Thyroid gland (tissue), 4 donors: ENCODE measurements at regions not wholly inside any gene's neighbourhood (a gene's known extent, or its start where the extent isn't known, plus 50 kb on each side); places are given as distances from the start of the nearest gene placed in this dataset.

ENCODE experiments used
- DNase-seq, 2 donors: peaks; one replicate each; pipeline ENCODE4 v3.0.0-alpha.2; 2019
- H3K27ac ChIP-seq, 3 donors: fragments of 200-600 bp; sonication (generic); 1 replicate in 2 of 3; 2 replicates in 1 of 3; pipeline ENCODE4 v1.5.1; 2016 to 2019; ENCODE audit warnings: mild to moderate bottlenecking in 1 of 3, moderate library complexity in 1 of 3
- H3K27me3 ChIP-seq: fragments of 200-600 bp; sonication (generic); one replicate; pipeline ENCODE4 v1.5.1; 2019
- H3K36me3 ChIP-seq, 2 donors: fragments of 200-600 bp; sonication (generic); one replicate each; pipeline ENCODE4 v1.5.1; 2016 to 2019
- H3K4me1 ChIP-seq, 2 donors: fragments of 200-600 bp; sonication (generic); one replicate each; pipeline ENCODE4 v1.5.1; 2017 to 2019
- H3K4me3 ChIP-seq, 3 donors: fragments of 200-600 bp; sonication (generic); replicated peaks in 1 of 3; 1 replicate in 2 of 3; 2 replicates in 1 of 3; pipeline ENCODE4 v1.5.1; 2016; ENCODE audit warnings: mild to moderate bottlenecking in 1 of 3
- H3K9me3 ChIP-seq: fragments of 200-600 bp; sonication (generic); one replicate; pipeline ENCODE4 v1.5.1; 2017
- CTCF ChIP-seq, 6 experiments: fragments of 200-600 bp in 3 of 6; fragments of 450-650 bp in 3 of 6; sonication (generic) in 3 of 6; IDR thresholded peaks; one replicate each; pipeline ENCODE4 v1.5.1; 2016 to 2019; ENCODE audit warnings: antibody characterized with exemption in 6 of 6, mild to moderate bottlenecking in 2 of 6, inconsistent platforms in 1 of 6, moderate library complexity in 1 of 6
- POLR2A ChIP-seq, 2 donors: fragments of 450-650 bp; IDR thresholded peaks; one replicate each; pipeline ENCODE4 v1.6.1; 2017; ENCODE audit warnings: antibody characterized with exemption in 2 of 2, mild to moderate bottlenecking in 2 of 2, moderate library complexity in 1 of 2
- WGBS, 2 donors: methylation state at CpG; one replicate each; pipeline ENCODE4 v1.1.5; 2017; 5-methylcytosine and 5-hydroxymethylcytosine counted together
- intact Hi-C: fragments of 100-400 bp; cut with DNase I; formaldehyde crosslinking; loops from one replicate; pipeline ENCODE4 v1.15.1; 2023

GRCh38 chr10:57673446-57673960 is 594.2 kb downstream of the IPMK start:
- 78% methylated on average over 2 of the region's 2 CpGs for WGBS, 2 donors
- no peak overlapping the region for H3K27ac ChIP-seq
- H3K4me1 ChIP-seq, result no peaks in the 10 kb centered on the region

GRCh38 chr10:57664815-57665214 is 602.9 kb downstream of the IPMK start:
- 70 to 71% methylated on average over 3 of the region's 3 CpGs for WGBS, 2 donors
- TF ChIP-seq CTCF (IDR thresholded peaks at IDR 0.05) (no peak), POLR2A (IDR thresholded peaks at IDR 0.05) (no peak)
- Histone ChIP-seq H3K9me3 (no peaks in the 10 kb centered on the region), H3K4me1 (no peaks in the 10 kb centered on the region), H3K4me3 (no peak overlapping the region), H3K27ac (no peak overlapping the region), H3K27me3 (no peaks in the 10 kb centered on the region), H3K36me3 (no peaks in the 10 kb centered on the region)
- DNase-seq, result no peak
- intact Hi-C loops, result no loop called here

More at GRCh38 chr10:57673446-57673960, 594.2 kb downstream of the IPMK start:
- intact Hi-C loops, result no loop called here
- H3K27me3 ChIP-seq, result no peaks in the 10 kb centered on the region
- no peak for TF ChIP-seq CTCF (IDR thresholded peaks at IDR 0.05)
- no peak for TF ChIP-seq POLR2A (IDR thresholded peaks at IDR 0.05)
- no peak for DNase-seq
- no peak overlapping the region for H3K4me3 ChIP-seq
- H3K36me3 ChIP-seq, result no peaks in the 10 kb centered on the region
- no peaks in the 10 kb centered on the region for H3K9me3 ChIP-seq

GRCh38 chr10:57663401-57663800 is 604.3 kb downstream of the IPMK start:
- Histone ChIP-seq H3K9me3 (no peaks in the 10 kb centered on the region), H3K36me3 (no peaks in the 10 kb centered on the region), H3K4me3 (no peak overlapping the region), H3K27me3 (no peaks in the 10 kb centered on the region), H3K4me1 (no peaks in the 10 kb centered on the region), H3K27ac (no peak overlapping the region)
- no peak for TF ChIP-seq CTCF (IDR thresholded peaks at IDR 0.05)
- no peak for TF ChIP-seq POLR2A (IDR thresholded peaks at IDR 0.05)
- no peak for DNase-seq
- 79% methylated on average over 2 of the region's 2 CpGs for WGBS, 2 donors
- intact Hi-C loops, result no loop called here

GRCh38 chr10:57661206-57661605 is 606.5 kb downstream of the IPMK start:
- no peaks in the 10 kb centered on the region for H3K36me3 ChIP-seq
- H3K27ac ChIP-seq, result no peak overlapping the region
- H3K4me1 ChIP-seq, result no peaks in the 10 kb centered on the region
- no peaks in the 10 kb centered on the region for H3K9me3 ChIP-seq
- TF ChIP-seq CTCF (IDR thresholded peaks at IDR 0.05) (no peak), POLR2A (IDR thresholded peaks at IDR 0.05) (no peak)
- no peak overlapping the region for H3K4me3 ChIP-seq
- no peaks in the 10 kb centered on the region for H3K27me3 ChIP-seq
- intact Hi-C loops, result no loop called here
- DNase-seq, result peak in 1 of 2 donors; percentile 9
- WGBS, 2 donors, result 84 to 88% methylated on average over 4 of the region's 4 CpGs

- no peaks in the 10 kb centered on the region for H3K9me3 ChIP-seq
- no peak for TF ChIP-seq POLR2A (IDR thresholded peaks at IDR 0.05)
- peak; percentile 24 to 71 (median 52) for TF ChIP-seq CTCF (IDR thresholded peaks at IDR 0.05)
- H3K36me3 ChIP-seq, result no peaks in the 10 kb centered on the region
- WGBS, 2 donors, result 35 to 36% methylated on average over 5 of the region's 5 CpGs
- H3K27ac ChIP-seq, result no peak overlapping the region
- no peaks in the 10 kb centered on the region for H3K27me3 ChIP-seq
- peak; percentile 41 to 42 for DNase-seq
- intact Hi-C loops, result no loop called here
- no peak overlapping the region for H3K4me3 ChIP-seq
- no peaks in the 10 kb centered on the region for H3K4me1 ChIP-seq
These were observed 610.4 kb downstream of the IPMK start for GRCh38 chr10:57657164-57657765.
